ENCODE measurements at regions not wholly inside any gene's neighbourhood (a gene's known extent, or its start where the extent isn't known, plus 50 kb on each side); places are given as distances from the start of the nearest gene placed in this dataset.

DNA sequence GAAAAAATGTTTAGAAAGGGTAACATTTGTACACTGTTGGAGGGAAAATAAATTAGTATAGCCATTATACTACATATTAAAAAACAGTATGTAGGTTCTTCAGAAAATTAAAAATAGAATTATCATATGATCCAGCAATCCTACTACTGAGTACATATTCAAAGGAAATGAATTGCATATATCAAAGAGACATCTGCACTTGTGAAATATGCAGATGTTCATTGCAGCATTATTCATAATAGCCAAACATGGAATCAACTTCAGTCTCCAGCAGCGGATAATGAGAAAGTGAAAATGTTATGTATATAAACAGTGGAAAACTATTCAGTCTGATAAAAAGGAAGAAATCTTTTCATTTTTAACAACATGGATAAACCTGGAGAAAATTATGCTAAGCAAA is 695.5 kb downstream of the SLCO4C1 start (continued):
- TF ChIP-seq, protein P1, sequence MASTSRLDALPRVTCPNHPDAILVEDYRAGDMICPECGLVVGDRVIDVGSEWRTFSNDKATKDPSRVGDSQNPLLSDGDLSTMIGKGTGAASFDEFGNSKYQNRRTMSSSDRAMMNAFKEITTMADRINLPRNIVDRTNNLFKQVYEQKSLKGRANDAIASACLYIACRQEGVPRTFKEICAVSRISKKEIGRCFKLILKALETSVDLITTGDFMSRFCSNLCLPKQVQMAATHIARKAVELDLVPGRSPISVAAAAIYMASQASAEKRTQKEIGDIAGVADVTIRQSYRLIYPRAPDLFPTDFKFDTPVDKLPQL (IDR thresholded peaks at IDR 0.05; ENCODE audit: extremely low read depth, insufficient read length), result no peak
- TF ChIP-seq, protein P2, sequence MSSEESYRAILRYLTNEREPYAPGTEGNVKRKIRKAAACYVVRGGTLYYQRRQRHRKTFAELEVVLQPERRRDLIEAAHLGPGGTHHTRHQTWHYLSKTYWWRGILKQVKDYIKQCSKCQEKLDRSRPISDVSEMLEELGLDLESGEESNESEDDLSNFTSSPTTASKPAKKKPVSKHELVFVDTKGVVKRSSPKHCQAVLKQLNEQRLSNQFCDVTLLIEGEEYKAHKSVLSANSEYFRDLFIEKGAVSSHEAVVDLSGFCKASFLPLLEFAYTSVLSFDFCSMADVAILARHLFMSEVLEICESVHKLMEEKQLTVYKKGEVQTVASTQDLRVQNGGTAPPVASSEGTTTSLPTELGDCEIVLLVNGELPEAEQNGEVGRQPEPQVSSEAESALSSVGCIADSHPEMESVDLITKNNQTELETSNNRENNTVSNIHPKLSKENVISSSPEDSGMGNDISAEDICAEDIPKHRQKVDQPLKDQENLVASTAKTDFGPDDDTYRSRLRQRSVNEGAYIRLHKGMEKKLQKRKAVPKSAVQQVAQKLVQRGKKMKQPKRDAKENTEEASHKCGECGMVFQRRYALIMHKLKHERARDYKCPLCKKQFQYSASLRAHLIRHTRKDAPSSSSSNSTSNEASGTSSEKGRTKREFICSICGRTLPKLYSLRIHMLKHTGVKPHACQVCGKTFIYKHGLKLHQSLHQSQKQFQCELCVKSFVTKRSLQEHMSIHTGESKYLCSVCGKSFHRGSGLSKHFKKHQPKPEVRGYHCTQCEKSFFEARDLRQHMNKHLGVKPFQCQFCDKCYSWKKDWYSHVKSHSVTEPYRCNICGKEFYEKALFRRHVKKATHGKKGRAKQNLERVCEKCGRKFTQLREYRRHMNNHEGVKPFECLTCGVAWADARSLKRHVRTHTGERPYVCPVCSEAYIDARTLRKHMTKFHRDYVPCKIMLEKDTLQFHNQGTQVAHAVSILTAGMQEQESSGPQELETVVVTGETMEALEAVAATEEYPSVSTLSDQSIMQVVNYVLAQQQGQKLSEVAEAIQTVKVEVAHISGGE (CRISPR knock-in tag; IDR thresholded peaks at IDR 0.05), result no peak
- no peak for TF ChIP-seq POLR2H (tag; IDR thresholded peaks at IDR 0.05; ENCODE audit: low read depth)
- TF ChIP-seq HSF4 (CRISPR knock-in tag; IDR thresholded peaks at IDR 0.05; ENCODE audit: borderline replicate concordance), result no peak
- TF ChIP-seq LEF1 (IDR thresholded peaks at IDR 0.05), result no peak
- TF ChIP-seq HIVEP1 (CRISPR knock-in tag; IDR thresholded peaks at IDR 0.05), result no peak
- TF ChIP-seq, protein P3, sequence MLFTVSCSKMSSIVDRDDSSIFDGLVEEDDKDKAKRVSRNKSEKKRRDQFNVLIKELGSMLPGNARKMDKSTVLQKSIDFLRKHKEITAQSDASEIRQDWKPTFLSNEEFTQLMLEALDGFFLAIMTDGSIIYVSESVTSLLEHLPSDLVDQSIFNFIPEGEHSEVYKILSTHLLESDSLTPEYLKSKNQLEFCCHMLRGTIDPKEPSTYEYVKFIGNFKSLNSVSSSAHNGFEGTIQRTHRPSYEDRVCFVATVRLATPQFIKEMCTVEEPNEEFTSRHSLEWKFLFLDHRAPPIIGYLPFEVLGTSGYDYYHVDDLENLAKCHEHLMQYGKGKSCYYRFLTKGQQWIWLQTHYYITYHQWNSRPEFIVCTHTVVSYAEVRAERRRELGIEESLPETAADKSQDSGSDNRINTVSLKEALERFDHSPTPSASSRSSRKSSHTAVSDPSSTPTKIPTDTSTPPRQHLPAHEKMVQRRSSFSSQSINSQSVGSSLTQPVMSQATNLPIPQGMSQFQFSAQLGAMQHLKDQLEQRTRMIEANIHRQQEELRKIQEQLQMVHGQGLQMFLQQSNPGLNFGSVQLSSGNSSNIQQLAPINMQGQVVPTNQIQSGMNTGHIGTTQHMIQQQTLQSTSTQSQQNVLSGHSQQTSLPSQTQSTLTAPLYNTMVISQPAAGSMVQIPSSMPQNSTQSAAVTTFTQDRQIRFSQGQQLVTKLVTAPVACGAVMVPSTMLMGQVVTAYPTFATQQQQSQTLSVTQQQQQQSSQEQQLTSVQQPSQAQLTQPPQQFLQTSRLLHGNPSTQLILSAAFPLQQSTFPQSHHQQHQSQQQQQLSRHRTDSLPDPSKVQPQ (CRISPR knock-in tag; IDR thresholded peaks at IDR 0.05; ENCODE audit: borderline replicate concordance), result no peak
- no peak for TF ChIP-seq TARDBP (IDR thresholded peaks at IDR 0.05)
- TF ChIP-seq, protein P4, sequence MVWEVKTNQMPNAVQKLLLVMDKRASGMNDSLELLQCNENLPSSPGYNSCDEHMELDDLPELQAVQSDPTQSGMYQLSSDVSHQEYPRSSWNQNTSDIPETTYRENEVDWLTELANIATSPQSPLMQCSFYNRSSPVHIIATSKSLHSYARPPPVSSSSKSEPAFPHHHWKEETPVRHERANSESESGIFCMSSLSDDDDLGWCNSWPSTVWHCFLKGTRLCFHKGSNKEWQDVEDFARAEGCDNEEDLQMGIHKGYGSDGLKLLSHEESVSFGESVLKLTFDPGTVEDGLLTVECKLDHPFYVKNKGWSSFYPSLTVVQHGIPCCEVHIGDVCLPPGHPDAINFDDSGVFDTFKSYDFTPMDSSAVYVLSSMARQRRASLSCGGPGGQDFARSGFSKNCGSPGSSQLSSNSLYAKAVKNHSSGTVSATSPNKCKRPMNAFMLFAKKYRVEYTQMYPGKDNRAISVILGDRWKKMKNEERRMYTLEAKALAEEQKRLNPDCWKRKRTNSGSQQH (CRISPR knock-in tag; IDR thresholded peaks at IDR 0.05), result no peak
- TF ChIP-seq TAF1 (IDR thresholded peaks at IDR 0.05; ENCODE audit: control insufficient read depth, extremely low read depth, insufficient read depth, low read length, severe bottlenecking), result no peak
- no peak for TF ChIP-seq ELF2 (CRISPR knock-in tag; IDR thresholded peaks at IDR 0.05)
- TF ChIP-seq ZNF124 (CRISPR knock-in tag; IDR thresholded peaks at IDR 0.05), result no peak
- TF ChIP-seq, protein P5, sequence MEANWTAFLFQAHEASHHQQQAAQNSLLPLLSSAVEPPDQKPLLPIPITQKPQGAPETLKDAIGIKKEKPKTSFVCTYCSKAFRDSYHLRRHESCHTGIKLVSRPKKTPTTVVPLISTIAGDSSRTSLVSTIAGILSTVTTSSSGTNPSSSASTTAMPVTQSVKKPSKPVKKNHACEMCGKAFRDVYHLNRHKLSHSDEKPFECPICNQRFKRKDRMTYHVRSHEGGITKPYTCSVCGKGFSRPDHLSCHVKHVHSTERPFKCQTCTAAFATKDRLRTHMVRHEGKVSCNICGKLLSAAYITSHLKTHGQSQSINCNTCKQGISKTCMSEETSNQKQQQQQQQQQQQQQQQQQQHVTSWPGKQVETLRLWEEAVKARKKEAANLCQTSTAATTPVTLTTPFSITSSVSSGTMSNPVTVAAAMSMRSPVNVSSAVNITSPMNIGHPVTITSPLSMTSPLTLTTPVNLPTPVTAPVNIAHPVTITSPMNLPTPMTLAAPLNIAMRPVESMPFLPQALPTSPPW (CRISPR knock-in tag; IDR thresholded peaks at IDR 0.05), result no peak

Data from K562 (cell line).